HL-60 (cell line): ENCODE measurements at regions not wholly inside any gene's neighbourhood (a gene's known extent, or its start where the extent isn't known, plus 50 kb on each side); places are given as distances from the start of the nearest gene placed in this dataset.

Source experiments
- POLR2AphosphoS5 ChIP-seq: IDR thresholded peaks from 2 replicates; pipeline ENCODE4 v1.6.1; 2012; ENCODE audit warnings: low read depth
- TF ChIP-seq, protein P1 (sequence below): IDR thresholded peaks from one replicate; pipeline ENCODE4 v1.5.1; 2011; ENCODE audit warnings: low read length, control low read depth, inconsistent platforms; ENCODE audit not compliant: insufficient read depth

DNA sequence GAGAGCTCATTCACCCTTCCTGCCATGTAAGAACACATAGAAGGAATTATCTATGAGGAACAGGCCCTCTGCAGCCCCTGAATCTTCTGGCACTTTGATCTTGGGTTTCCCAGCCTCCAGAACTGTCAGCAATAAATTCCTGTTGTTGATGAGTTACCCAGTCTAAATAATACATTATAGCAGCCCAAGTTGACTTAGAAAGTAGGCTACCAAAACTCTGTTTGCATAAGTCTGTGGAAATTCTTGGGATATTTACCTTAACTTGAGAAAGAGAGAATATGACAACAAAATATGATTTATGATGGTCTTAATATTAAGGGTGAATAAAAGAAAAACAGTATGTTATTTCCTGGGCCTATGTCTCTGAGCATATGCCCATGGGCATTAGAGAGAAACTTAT lies 433.0 kb upstream of the LMO3 start:
- TF ChIP-seq, protein P1, sequence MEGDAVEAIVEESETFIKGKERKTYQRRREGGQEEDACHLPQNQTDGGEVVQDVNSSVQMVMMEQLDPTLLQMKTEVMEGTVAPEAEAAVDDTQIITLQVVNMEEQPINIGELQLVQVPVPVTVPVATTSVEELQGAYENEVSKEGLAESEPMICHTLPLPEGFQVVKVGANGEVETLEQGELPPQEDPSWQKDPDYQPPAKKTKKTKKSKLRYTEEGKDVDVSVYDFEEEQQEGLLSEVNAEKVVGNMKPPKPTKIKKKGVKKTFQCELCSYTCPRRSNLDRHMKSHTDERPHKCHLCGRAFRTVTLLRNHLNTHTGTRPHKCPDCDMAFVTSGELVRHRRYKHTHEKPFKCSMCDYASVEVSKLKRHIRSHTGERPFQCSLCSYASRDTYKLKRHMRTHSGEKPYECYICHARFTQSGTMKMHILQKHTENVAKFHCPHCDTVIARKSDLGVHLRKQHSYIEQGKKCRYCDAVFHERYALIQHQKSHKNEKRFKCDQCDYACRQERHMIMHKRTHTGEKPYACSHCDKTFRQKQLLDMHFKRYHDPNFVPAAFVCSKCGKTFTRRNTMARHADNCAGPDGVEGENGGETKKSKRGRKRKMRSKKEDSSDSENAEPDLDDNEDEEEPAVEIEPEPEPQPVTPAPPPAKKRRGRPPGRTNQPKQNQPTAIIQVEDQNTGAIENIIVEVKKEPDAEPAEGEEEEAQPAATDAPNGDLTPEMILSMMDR, result no peak
- no peak for TF ChIP-seq POLR2AphosphoS5
